ENCODE measurements at regions not wholly inside any gene's neighbourhood (a gene's known extent, or its start where the extent isn't known, plus 50 kb on each side); places are given as distances from the start of the nearest gene placed in this dataset.

- no peaks in the 10 kb centered on the region for H3K27me3 ChIP-seq (ENCODE audit: control insufficient read depth, low read length)
- no peak overlapping the region for H3K4me2 ChIP-seq (ENCODE audit: low read length)
Observed at GRCh38 chr1:198019126-198019525, 102.0 kb downstream of the LHX9 start.

DNA sequence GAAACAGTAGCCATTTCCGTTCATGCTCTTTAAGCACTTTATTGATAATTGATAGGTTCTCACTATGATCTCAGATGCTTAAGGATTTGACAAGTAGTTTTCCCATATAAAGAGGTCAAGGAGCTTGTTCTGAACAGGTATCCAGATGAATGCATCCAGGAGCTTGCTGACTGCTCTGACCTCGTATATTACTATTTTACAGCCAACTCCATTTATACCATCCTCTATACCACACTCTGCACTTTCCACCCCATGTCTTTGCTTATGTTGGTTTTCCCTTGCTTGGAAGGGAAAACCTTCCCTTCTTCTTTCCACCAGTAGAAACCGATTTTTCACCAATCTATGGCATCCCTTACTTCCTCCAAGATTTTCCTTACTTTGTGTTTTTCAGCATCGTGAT lies 107.2 kb downstream of the LHX9 start:
- no peaks in the 10 kb centered on the region for H3K36me3 ChIP-seq (ENCODE audit: control insufficient read depth, low read length)
- no peak overlapping the region for H3K27ac ChIP-seq (ENCODE audit: low read depth, low read length)
- H3K4me2 ChIP-seq (ENCODE audit: low read length) = no peak overlapping the region
- no peak overlapping the region for H3K4me3 ChIP-seq (ENCODE audit: low read length)
- no peaks in the 10 kb centered on the region for H3K79me2 ChIP-seq (ENCODE audit: control insufficient read depth, low read length)
- H3K27me3 ChIP-seq (ENCODE audit: control insufficient read depth, low read length) = no peaks in the 10 kb centered on the region
- H3K9me3 ChIP-seq (ENCODE audit: control insufficient read depth, insufficient read depth, low read length) = no peaks in the 10 kb centered on the region
- H3K9me2 ChIP-seq (replicated peaks; ENCODE audit: control insufficient read depth, low read length) = no peaks in the 10 kb centered on the region
- H3F3A ChIP-seq (ENCODE audit: control insufficient read depth, insufficient read depth) = no peaks in the 10 kb centered on the region
- H4K20me1 ChIP-seq (ENCODE audit: control insufficient read depth, insufficient read depth, low read depth, low read length) = no peaks in the 10 kb centered on the region
- TF ChIP-seq EZH2phosphoT487 (IDR thresholded peaks at IDR 0.05; ENCODE audit: borderline replicate concordance, low read length) (no peak), CTCF (IDR thresholded peaks at IDR 0.05; ENCODE audit: low read depth, low read length, poor library complexity, severe bottlenecking) (no peak)
- no peaks in the 10 kb centered on the region for H3K4me1 ChIP-seq (ENCODE audit: control insufficient read depth, low read length)

More at GRCh38 chr1:198019126-198019525, 102.0 kb downstream of the LHX9 start:
- Histone ChIP-seq H3F3A (ENCODE audit: control insufficient read depth, insufficient read depth) (no peaks in the 10 kb centered on the region), H4K20me1 (ENCODE audit: control insufficient read depth, insufficient read depth, low read depth, low read length) (no peaks in the 10 kb centered on the region), H3K4me3 (ENCODE audit: low read length) (no peak overlapping the region), H3K9me3 (ENCODE audit: control insufficient read depth, insufficient read depth, low read length) (no peaks in the 10 kb centered on the region), H3K27ac (ENCODE audit: low read depth, low read length) (no peak overlapping the region), H3K79me2 (ENCODE audit: control insufficient read depth, low read length) (no peaks in the 10 kb centered on the region), H3K9me2 (replicated peaks; ENCODE audit: control insufficient read depth, low read length) (no peaks in the 10 kb centered on the region), H3K36me3 (ENCODE audit: control insufficient read depth, low read length) (no peaks in the 10 kb centered on the region), H3K4me1 (ENCODE audit: control insufficient read depth, low read length) (no peaks in the 10 kb centered on the region)
- TF ChIP-seq EZH2phosphoT487 (IDR thresholded peaks at IDR 0.05; ENCODE audit: borderline replicate concordance, low read length) (no peak), CTCF (IDR thresholded peaks at IDR 0.05; ENCODE audit: low read depth, low read length, poor library complexity, severe bottlenecking) (no peak)

DNA sequence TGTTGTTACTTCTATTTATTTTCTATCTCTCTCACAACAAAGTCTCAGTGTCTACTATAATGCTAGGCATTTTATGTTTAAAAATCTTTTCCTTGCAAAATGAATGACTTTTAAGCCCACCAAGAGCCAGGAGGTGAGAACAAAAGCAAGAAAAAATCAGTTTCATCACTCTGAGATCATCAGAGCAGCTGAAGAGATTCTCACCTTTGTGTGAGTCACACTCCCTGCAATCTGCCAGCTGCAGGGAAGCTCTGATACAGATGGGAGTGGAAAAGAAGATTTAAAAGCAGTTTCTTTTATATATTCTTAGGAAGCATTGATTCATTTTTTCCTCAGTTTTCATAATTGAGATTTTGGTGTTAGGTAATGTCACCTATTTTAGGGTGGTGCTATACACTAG lies 107.6 kb downstream of the LHX9 start:
- no peak overlapping the region for H3K27ac ChIP-seq (ENCODE audit: low read depth, low read length)
- no peaks in the 10 kb centered on the region for H3K9me2 ChIP-seq (replicated peaks; ENCODE audit: control insufficient read depth, low read length)
- no peaks in the 10 kb centered on the region for H3K36me3 ChIP-seq (ENCODE audit: control insufficient read depth, low read length)
- no peaks in the 10 kb centered on the region for H3F3A ChIP-seq (ENCODE audit: control insufficient read depth, insufficient read depth)
- TF ChIP-seq EZH2phosphoT487 (IDR thresholded peaks at IDR 0.05; ENCODE audit: borderline replicate concordance, low read length) = no peak
- no peak for TF ChIP-seq CTCF (IDR thresholded peaks at IDR 0.05; ENCODE audit: low read depth, low read length, poor library complexity, severe bottlenecking)
- H4K20me1 ChIP-seq (ENCODE audit: control insufficient read depth, insufficient read depth, low read depth, low read length) = no peaks in the 10 kb centered on the region
- no peaks in the 10 kb centered on the region for H3K4me1 ChIP-seq (ENCODE audit: control insufficient read depth, low read length)
- H3K4me3 ChIP-seq (ENCODE audit: low read length) = no peak overlapping the region
- no peaks in the 10 kb centered on the region for H3K9me3 ChIP-seq (ENCODE audit: control insufficient read depth, insufficient read depth, low read length)
- H3K27me3 ChIP-seq (ENCODE audit: control insufficient read depth, low read length) = no peaks in the 10 kb centered on the region
- H3K79me2 ChIP-seq (ENCODE audit: control insufficient read depth, low read length) = no peaks in the 10 kb centered on the region
- H3K4me2 ChIP-seq (ENCODE audit: low read length) = no peak overlapping the region

DNA sequence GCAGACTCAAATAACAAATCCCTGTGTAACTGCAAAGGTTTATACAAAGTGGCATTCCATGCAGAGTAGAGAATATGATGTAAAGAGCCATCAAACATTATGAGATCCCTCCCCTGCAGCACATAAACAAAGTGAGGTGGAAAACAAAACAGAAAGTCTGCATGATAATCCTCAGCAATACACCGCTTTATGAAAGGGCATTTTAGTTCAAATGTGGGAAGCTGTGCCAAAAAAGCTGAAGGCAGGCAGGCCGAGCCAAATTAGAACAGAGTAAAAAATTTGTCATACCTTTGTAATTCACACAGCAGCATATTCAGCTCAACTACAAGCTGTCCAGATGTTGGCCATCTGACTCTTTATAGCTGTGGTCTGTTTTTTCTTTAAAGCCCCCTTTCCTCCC lies 113.5 kb downstream of the LHX9 start:
- Histone ChIP-seq H3K9me2 (replicated peaks; ENCODE audit: control insufficient read depth, low read length) (no peaks in the 10 kb centered on the region), H3K79me2 (ENCODE audit: control insufficient read depth, low read length) (no peaks in the 10 kb centered on the region), H3K27ac (ENCODE audit: low read depth, low read length) (no peak overlapping the region), H3K36me3 (ENCODE audit: control insufficient read depth, low read length) (no peaks in the 10 kb centered on the region), H3K9me3 (ENCODE audit: control insufficient read depth, insufficient read depth, low read length) (no peaks in the 10 kb centered on the region), H3K4me2 (ENCODE audit: low read length) (no peak overlapping the region), H3F3A (ENCODE audit: control insufficient read depth, insufficient read depth) (no peaks in the 10 kb centered on the region), H3K4me3 (ENCODE audit: low read length) (no peak overlapping the region), H3K27me3 (ENCODE audit: control insufficient read depth, low read length) (no peaks in the 10 kb centered on the region), H3K4me1 (ENCODE audit: control insufficient read depth, low read length) (no peaks in the 10 kb centered on the region), H4K20me1 (ENCODE audit: control insufficient read depth, insufficient read depth, low read depth, low read length) (no peaks in the 10 kb centered on the region)
- TF ChIP-seq CTCF (IDR thresholded peaks at IDR 0.05; ENCODE audit: low read depth, low read length, poor library complexity, severe bottlenecking) = no peak
